ENCODE measurements at regions not wholly inside any gene's neighbourhood (a gene's known extent, or its start where the extent isn't known, plus 50 kb on each side); places are given as distances from the start of the nearest gene placed in this dataset.

- Mint-ChIP-seq H3K27ac (0 out of 7 replicates have a peak overlapping the region, but pooled peaks of 1 of the 3 experiments have one; percentile 5), H3K4me3 (no peak overlapping the region), H3K36me3 (ENCODE audit: insufficient read depth in 1 of 3, low read depth in 3 of 3) (no peaks in the 10 kb centered on the region), H3K4me1 (peaks cover 43 to 49% of the 10 kb centered on the region in 2 experiments), H3K27me3 (ENCODE audit: low read depth) (no peaks in the 10 kb centered on the region), H3K9me3 (peaks cover 0 to 8% of the 10 kb centered on the region in 2 experiments; a peak in 1 of 5 replicates)
- Histone ChIP-seq H4K5ac (ENCODE audit: insufficient read length, low read depth, low read length) (no peak overlapping the region), H2BK5ac (ENCODE audit: insufficient read length, low read length) (no peak overlapping the region), H3T11ph (ENCODE audit: low read length) (no peak overlapping the region), H2BK120ac (ENCODE audit: low read depth, low read length, poor library complexity, severe bottlenecking) (no peak overlapping the region), H2BK20ac (ENCODE audit: low read depth, low read length, poor library complexity, severe bottlenecking) (no peak overlapping the region), H4K20me1 (ENCODE audit: control insufficient read depth, insufficient read depth, insufficient read length) (no peaks in the 10 kb centered on the region), H2AK5ac (ENCODE audit: insufficient read length, low read length) (no peak overlapping the region), H4K8ac (replicated peaks; ENCODE audit: insufficient read length, low read depth, low read length) (no peak overlapping the region), H2BK15ac (ENCODE audit: low read depth, low read length) (no peak overlapping the region), H3K18ac (ENCODE audit: insufficient read length, low read depth, low read length) (no peak overlapping the region), H3K56ac (ENCODE audit: insufficient read length, low read depth, low read length) (no peak overlapping the region), H3K79me1 (ENCODE audit: insufficient read depth, low read depth, low read length, poor library complexity, severe bottlenecking) (no peaks in the 10 kb centered on the region), H3K9me3 (ENCODE audit: control insufficient read depth, low read depth, low read length) (no peaks in the 10 kb centered on the region), H2BK12ac (ENCODE audit: insufficient read length, low read depth, low read length) (no peak overlapping the region), H4K91ac (ENCODE audit: insufficient read length, low read depth, low read length) (no peak overlapping the region), H2AFZ (ENCODE audit: low read length) (no peak overlapping the region), H3K4me2 (ENCODE audit: insufficient read depth, insufficient read length, low read length) (no peak overlapping the region), H3K9ac (ENCODE audit: extremely low read depth, insufficient read length, low read length) (no peak overlapping the region), H3K79me2 (ENCODE audit: insufficient read depth, low read length) (no peaks in the 10 kb centered on the region), H3K23me2 (ENCODE audit: insufficient read length, low read depth, low read length, poor library complexity, severe bottlenecking) (no peaks in the 10 kb centered on the region), H3K27ac (ENCODE audit: insufficient read length, low read depth, low read length) (no peak overlapping the region), H3K27me3 (ENCODE audit: insufficient read depth, low read length) (no peaks in the 10 kb centered on the region), H3K14ac (ENCODE audit: insufficient read depth, low read length) (no peak overlapping the region), H3K23ac (ENCODE audit: insufficient read length, low read depth, low read length) (no peak overlapping the region), H3K4me1 (ENCODE audit: insufficient read depth, low read length) (peaks cover 6% of the 10 kb centered on the region; the same call in 1 of the 2 replicates), H3K4ac (ENCODE audit: low read depth, low read length) (no peak overlapping the region)
- no peak for TF ChIP-seq CTCF (conservative IDR thresholded peaks at IDR 0.05)
- DNase-seq, result no peak
- no CpG with 5 or more reads among the region's 4 CpGs for WGBS (ENCODE audit: extremely low coverage, insufficient read length, low lambda C conversion rate)
Observed at GRCh38 chr1:200228486-200228885, 181.3 kb downstream of the ZNF281 start.

All from H9 (cell line).